K562 (cell line): ENCODE measurements at regions not wholly inside any gene's neighbourhood (a gene's known extent, or its start where the extent isn't known, plus 50 kb on each side); places are given as distances from the start of the nearest gene placed in this dataset.

Experiments used
- ATAC-seq: fragments of 200-7000 bp; cut with Tn5 transposase; 3 replicates; pipeline ENCODE4 v1.9.1; 2020; ENCODE audit warnings: moderate library complexity
- BruUV-seq: library from RNA; stranded (reverse); fragments of 400-500 nt; replicated peaks from 2 replicates; lab custom pipeline; 2021; lab: Mats Ljungman, UMichigan
- CTCF ChIA-PET: fragments of 300-600 bp; formaldehyde crosslinking; extraction: SDS; loops from one replicate; lab custom pipeline; 2021; ENCODE audit warnings: low intra/inter-chr PET ratio; lab: Yijun Ruan, JAX
- POLR2A ChIA-PET: fragments of 300-600, 350-650 bp; sonication (Branson Sonifier 250); formaldehyde crosslinking; extraction: SDS; loops from one replicate; lab custom pipeline; 2021; ENCODE audit warnings: antibody characterized with exemption, inconsistent platforms; lab: Yijun Ruan, JAX
- DNase-seq, 4 experiments: peaks; one replicate each; pipeline versions ENCODE4 v3.0.0 to v3.0.0-alpha.2; 2011 to 2018; ENCODE audit warnings: low spot score in 3 of 4, mixed read lengths in 3 of 4; ENCODE audit errors: extremely low read depth in 1 of 4
- FAIRE-seq: peaks from 2 replicates; lab custom pipeline; 2011; peaks lifted over from hg19 to GRCh38; lab: Jason Lieb, UNC
- H2AFZ ChIP-seq: 2 replicates; pipeline ENCODE4 v1.6.0; 2011; ENCODE audit warnings: low read depth, low read length, control low read depth, inconsistent platforms
- H3K27ac ChIP-seq: fragments of 200-600 bp; 3 replicates; pipeline ENCODE4 v1.8.0; 2011; ENCODE audit warnings: low read depth, mild to moderate bottlenecking, control low read depth, inconsistent platforms, low read length, moderate library complexity, mixed read lengths; ENCODE audit errors: extremely low read depth
- H3K27me3 ChIP-seq, 2 experiments: fragments of 300-600 bp in 1 of 2; 2 replicates in 1 of 2; 3 replicates in 1 of 2; pipeline versions ENCODE4 v1.6.0 to v1.8.0; 2011; ENCODE audit warnings: inconsistent platforms in 2 of 2, low read length in 2 of 2, mild to moderate bottlenecking in 1 of 2, mixed read lengths in 1 of 2, moderate library complexity in 1 of 2; ENCODE audit not compliant: control insufficient read depth in 2 of 2, insufficient read depth in 2 of 2
- H3K36me3 ChIP-seq: fragments of 300-600 bp; 3 replicates; pipeline ENCODE4 v1.8.0; 2011; ENCODE audit warnings: mild to moderate bottlenecking, low read length, inconsistent platforms; ENCODE audit not compliant: control insufficient read depth, insufficient read depth
- H3K4me1 ChIP-seq, 2 experiments: fragments of 200-600 bp in 1 of 2; replicated peaks in 1 of 2; 2 replicates in 1 of 2; 3 replicates in 1 of 2; pipeline versions ENCODE4 v1.5.1 to v1.8.0; 2011; ENCODE audit warnings: inconsistent platforms in 2 of 2, low read length in 2 of 2, mild to moderate bottlenecking in 1 of 2, mixed read lengths in 1 of 2, moderate library complexity in 1 of 2; ENCODE audit not compliant: control insufficient read depth in 2 of 2, insufficient read depth in 2 of 2
- H3K4me2 ChIP-seq: 2 replicates; pipeline ENCODE4 v1.6.1; 2011; ENCODE audit warnings: low read length, control low read depth, inconsistent platforms, mixed read lengths; ENCODE audit not compliant: insufficient read depth
- H3K4me3 ChIP-seq: fragments of 200-600 bp; sonication (generic), shearing (Covaris generic); 2 replicates; pipeline ENCODE4 v1.5.1; 2016; ENCODE audit warnings: control low read depth, inconsistent platforms
- H3K79me2 ChIP-seq: fragments of 200-600 bp; 3 replicates; pipeline ENCODE4 v1.8.0; 2011; ENCODE audit warnings: low read length, inconsistent platforms; ENCODE audit not compliant: control insufficient read depth, insufficient read depth
- H3K9ac ChIP-seq, 2 experiments: 2 replicates each; pipeline versions ENCODE4 v1.6.0 to v1.6.1; 2011; ENCODE audit warnings: low read depth in 2 of 2, low read length in 2 of 2, control low read depth in 1 of 2, inconsistent platforms in 1 of 2, mild to moderate bottlenecking in 1 of 2, mixed read lengths in 1 of 2; ENCODE audit not compliant: insufficient read depth in 1 of 2
- H3K9me1 ChIP-seq: one replicate; pipeline ENCODE4 v1.6.0; 2011; ENCODE audit warnings: inconsistent platforms, mild to moderate bottlenecking, low read length, moderate library complexity; ENCODE audit not compliant: control insufficient read depth, insufficient read depth
- H3K9me3 ChIP-seq: replicated peaks from 2 replicates; pipeline ENCODE4 v1.5.1; 2011; ENCODE audit warnings: low read depth, low read length, inconsistent platforms; ENCODE audit not compliant: control insufficient read depth, insufficient read depth
- H4K20me1 ChIP-seq: replicated peaks from 2 replicates; pipeline ENCODE4 v1.6.1; 2011; ENCODE audit warnings: low read length, inconsistent platforms, mixed read lengths; ENCODE audit not compliant: control insufficient read depth, insufficient read depth
- CBX1 ChIP-seq: sonication (generic); IDR thresholded peaks from 2 replicates; pipeline ENCODE4 v1.6.1; 2016; ENCODE audit warnings: antibody characterized with exemption, low read depth, mild to moderate bottlenecking
- GABPA ChIP-seq: fragments of 200-800 bp; sonication (Bioruptor generic); conservative IDR thresholded peaks from 2 replicates; pipeline ENCODE4 v1.6.1; 2016; ENCODE audit warnings: low read depth, missing genetic modification characterization, missing compliant biosample characterization
- NR2F6 ChIP-seq: fragments of 450-650 bp; formaldehyde crosslinking; IDR thresholded peaks from 2 replicates; pipeline ENCODE4 v1.4.0; 2020; ENCODE audit warnings: mild to moderate bottlenecking
- in situ Hi-C: fragments of 300-500 bp; cut with MboI; formaldehyde crosslinking; loops from 4 replicates; pipeline ENCODE4 v1.15.0; 2018; ENCODE audit warnings: inconsistent platforms, mixed read lengths
- intact Hi-C: fragments of 100-400 bp; cut with micrococcal nuclease; formaldehyde crosslinking; loops from 2 replicates; pipeline ENCODE4 v1.14.2; 2022
- TF ChIP-seq, protein P1 (sequence below): sonication (generic); formaldehyde crosslinking; IDR thresholded peaks from 2 replicates; pipeline ENCODE4 v1.8.1; 2023; ENCODE audit warnings: mild to moderate bottlenecking, missing genetic modification reagents, moderate library complexity
- TF ChIP-seq, protein P2 (sequence below): fragments of 250-450 bp; sonication (Bioruptor Pico); IDR thresholded peaks from 2 replicates; pipeline ENCODE4 v1.5.0; 2021; ENCODE audit warnings: mild to moderate bottlenecking, borderline replicate concordance

DNA sequence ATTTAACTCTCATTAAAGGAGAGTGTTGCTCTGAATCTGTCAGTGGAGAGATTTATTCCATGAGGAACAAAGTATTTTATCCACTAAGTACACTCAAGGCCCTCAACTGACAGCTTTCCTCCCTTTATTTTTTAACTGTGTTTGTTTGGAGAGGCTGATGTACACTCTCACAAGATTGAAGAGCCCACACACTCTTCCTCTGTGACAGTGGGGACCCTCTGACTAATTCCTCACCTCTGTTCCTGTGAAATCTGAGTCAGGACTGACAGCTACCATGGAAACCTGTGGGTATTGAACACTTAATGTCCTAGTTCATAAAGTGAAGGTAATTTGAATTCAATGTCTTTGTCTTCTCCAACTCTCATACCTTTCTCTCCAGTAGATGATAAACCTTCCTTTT is 189.8 kb upstream of the PITRM1 start:
- Histone ChIP-seq H3K4me1 (no peaks in the 10 kb centered on the region), H3K4me2 (no peak overlapping the region), H2AFZ (no peak overlapping the region), H3K9me3 (no peaks in the 10 kb centered on the region), H3K79me2 (no peaks in the 10 kb centered on the region), H3K36me3 (no peaks in the 10 kb centered on the region), H3K4me3 (no peak overlapping the region), H3K27ac (no peak overlapping the region), H3K9ac (no peak overlapping the region), H4K20me1 (no peaks in the 10 kb centered on the region), H3K27me3 (peaks cover 3 to 6% of the 10 kb centered on the region in 2 experiments; a peak in 4 of 5 replicates), H3K9me1 (no peaks in the 10 kb centered on the region)
- FAIRE-seq (no peak), DNase-seq (no peak), ATAC-seq (no peak)
- TF ChIP-seq CBX1, result no peak
- TF ChIP-seq, protein P1, sequence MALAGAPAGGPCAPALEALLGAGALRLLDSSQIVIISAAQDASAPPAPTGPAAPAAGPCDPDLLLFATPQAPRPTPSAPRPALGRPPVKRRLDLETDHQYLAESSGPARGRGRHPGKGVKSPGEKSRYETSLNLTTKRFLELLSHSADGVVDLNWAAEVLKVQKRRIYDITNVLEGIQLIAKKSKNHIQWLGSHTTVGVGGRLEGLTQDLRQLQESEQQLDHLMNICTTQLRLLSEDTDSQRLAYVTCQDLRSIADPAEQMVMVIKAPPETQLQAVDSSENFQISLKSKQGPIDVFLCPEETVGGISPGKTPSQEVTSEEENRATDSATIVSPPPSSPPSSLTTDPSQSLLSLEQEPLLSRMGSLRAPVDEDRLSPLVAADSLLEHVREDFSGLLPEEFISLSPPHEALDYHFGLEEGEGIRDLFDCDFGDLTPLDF, result no peak
- TF ChIP-seq, protein P2, sequence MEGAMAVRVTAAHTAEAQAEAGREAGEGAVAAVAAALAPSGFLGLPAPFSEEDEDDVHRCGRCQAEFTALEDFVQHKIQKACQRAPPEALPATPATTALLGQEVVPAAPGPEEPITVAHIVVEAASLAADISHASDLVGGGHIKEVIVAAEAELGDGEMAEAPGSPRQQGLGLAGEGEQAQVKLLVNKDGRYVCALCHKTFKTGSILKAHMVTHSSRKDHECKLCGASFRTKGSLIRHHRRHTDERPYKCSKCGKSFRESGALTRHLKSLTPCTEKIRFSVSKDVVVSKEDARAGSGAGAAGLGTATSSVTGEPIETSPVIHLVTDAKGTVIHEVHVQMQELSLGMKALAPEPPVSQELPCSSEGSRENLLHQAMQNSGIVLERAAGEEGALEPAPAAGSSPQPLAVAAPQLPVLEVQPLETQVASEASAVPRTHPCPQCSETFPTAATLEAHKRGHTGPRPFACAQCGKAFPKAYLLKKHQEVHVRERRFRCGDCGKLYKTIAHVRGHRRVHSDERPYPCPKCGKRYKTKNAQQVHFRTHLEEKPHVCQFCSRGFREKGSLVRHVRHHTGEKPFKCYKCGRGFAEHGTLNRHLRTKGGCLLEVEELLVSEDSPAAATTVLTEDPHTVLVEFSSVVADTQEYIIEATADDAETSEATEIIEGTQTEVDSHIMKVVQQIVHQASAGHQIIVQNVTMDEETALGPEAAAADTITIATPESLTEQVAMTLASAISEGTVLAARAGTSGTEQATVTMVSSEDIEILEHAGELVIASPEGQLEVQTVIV (CRISPR knock-in tag), result no peak
- no peak for TF ChIP-seq GABPA
- TF ChIP-seq NR2F6 (CRISPR knock-in tag), result no peak
- ChIA-PET CTCF (no interaction called here), POLR2A (no interaction called here)
- intact Hi-C loops, result no loop called here
- BruUV-seq, result no TSS peak
- in situ Hi-C loops, result no loop called here
